ENCODE measurements at regions not wholly inside any gene's neighbourhood (a gene's known extent, or its start where the extent isn't known, plus 50 kb on each side); places are given as distances from the start of the nearest gene placed in this dataset.

- Histone ChIP-seq H2BK5ac (ENCODE audit: low read length) (no peak overlapping the region), H3K79me1 (ENCODE audit: low read length) (no peaks in the 10 kb centered on the region), H4K5ac (ENCODE audit: low read length) (no peak overlapping the region), H3K9ac (ENCODE audit: low read length) (no peak overlapping the region), H3K79me2 (ENCODE audit: control insufficient read depth, insufficient read depth, low read length) (no peaks in the 10 kb centered on the region), H2AK5ac (ENCODE audit: low read length) (no peak overlapping the region), H3K23ac (ENCODE audit: low read length) (no peak overlapping the region), H3K18ac (ENCODE audit: low read length) (no peak overlapping the region), H4K8ac (ENCODE audit: low read depth, low read length) (no peak overlapping the region), H3K4ac (ENCODE audit: low read depth, low read length) (no peak overlapping the region), H3K36me3 (ENCODE audit: control insufficient read depth, insufficient read depth, low read length) (no peaks in the 10 kb centered on the region), H3K4me2 (ENCODE audit: low read length) (no peak overlapping the region), H3K27ac (ENCODE audit: low read depth, low read length) (no peak overlapping the region), H2BK120ac (ENCODE audit: low read depth, low read length) (no peak overlapping the region), H3K4me3 (ENCODE audit: low read length) (no peak overlapping the region), H3K56ac (ENCODE audit: low read length) (no peak overlapping the region), H3K27me3 (ENCODE audit: insufficient read depth, low read length, poor library complexity) (no peaks in the 10 kb centered on the region), H2BK15ac (replicated peaks; ENCODE audit: low read depth) (no peak overlapping the region), H3K4me1 (ENCODE audit: control insufficient read depth, low read depth, low read length) (no peaks in the 10 kb centered on the region)
- WGBS (ENCODE audit: extremely low coverage, insufficient coverage, low lambda C conversion rate): no CpG with 5 or more reads among the region's 4 CpGs
- DNase-seq: no peak
Measured at GRCh38 chr2:34604164-34604563, 1005.1 kb upstream of the FAM98A start.

- no CpG with 5 or more reads among the region's 3 CpGs for WGBS (ENCODE audit: extremely low coverage, insufficient coverage, low lambda C conversion rate)
- no peak overlapping the region for H3K18ac ChIP-seq (ENCODE audit: low read length)
Measured at GRCh38 chr2:34602262-34602661, 1003.2 kb upstream of the FAM98A start.

GRCh38 chr2:34601561-34601960, 1002.5 kb upstream of the FAM98A start:
- Histone ChIP-seq H3K27ac (ENCODE audit: low read depth, low read length) (no peak overlapping the region), H3K23ac (ENCODE audit: low read length) (no peak overlapping the region), H3K27me3 (ENCODE audit: insufficient read depth, low read length, poor library complexity) (no peaks in the 10 kb centered on the region), H3K79me1 (ENCODE audit: low read length) (no peaks in the 10 kb centered on the region), H3K4me2 (ENCODE audit: low read length) (no peak overlapping the region), H3K4ac (ENCODE audit: low read depth, low read length) (no peak overlapping the region), H4K8ac (ENCODE audit: low read depth, low read length) (no peak overlapping the region), H3K4me1 (ENCODE audit: control insufficient read depth, low read depth, low read length) (no peaks in the 10 kb centered on the region), H3K56ac (ENCODE audit: low read length) (no peak overlapping the region), H2AK5ac (ENCODE audit: low read length) (no peak overlapping the region), H2BK120ac (ENCODE audit: low read depth, low read length) (no peak overlapping the region), H3K79me2 (ENCODE audit: control insufficient read depth, insufficient read depth, low read length) (no peaks in the 10 kb centered on the region), H2BK15ac (replicated peaks; ENCODE audit: low read depth) (no peak overlapping the region), H4K5ac (ENCODE audit: low read length) (no peak overlapping the region), H3K36me3 (ENCODE audit: control insufficient read depth, insufficient read depth, low read length) (no peaks in the 10 kb centered on the region), H3K4me3 (ENCODE audit: low read length) (no peak overlapping the region), H2BK5ac (ENCODE audit: low read length) (no peak overlapping the region), H3K9ac (ENCODE audit: low read length) (no peak overlapping the region), H3K18ac (ENCODE audit: low read length) (no peak overlapping the region)
- no CpG with 5 or more reads among the region's 2 CpGs for WGBS (ENCODE audit: extremely low coverage, insufficient coverage, low lambda C conversion rate)
- DNase-seq: no peak

More at GRCh38 chr2:34602262-34602661, 1003.2 kb upstream of the FAM98A start:
- no peak overlapping the region for H3K4me2 ChIP-seq (ENCODE audit: low read length)
- no peak for DNase-seq
- no peaks in the 10 kb centered on the region for H3K4me1 ChIP-seq (ENCODE audit: control insufficient read depth, low read depth, low read length)
- no peak overlapping the region for H2AK5ac ChIP-seq (ENCODE audit: low read length)
- H3K36me3 ChIP-seq (ENCODE audit: control insufficient read depth, insufficient read depth, low read length): no peaks in the 10 kb centered on the region
- H3K9ac ChIP-seq (ENCODE audit: low read length): no peak overlapping the region
- H3K23ac ChIP-seq (ENCODE audit: low read length): no peak overlapping the region
- H3K4me3 ChIP-seq (ENCODE audit: low read length): no peak overlapping the region
- H3K4ac ChIP-seq (ENCODE audit: low read depth, low read length): no peak overlapping the region
- H3K79me2 ChIP-seq (ENCODE audit: control insufficient read depth, insufficient read depth, low read length): no peaks in the 10 kb centered on the region
- H2BK5ac ChIP-seq (ENCODE audit: low read length): no peak overlapping the region
- H3K27me3 ChIP-seq (ENCODE audit: insufficient read depth, low read length, poor library complexity): no peaks in the 10 kb centered on the region
- no peak overlapping the region for H2BK120ac ChIP-seq (ENCODE audit: low read depth, low read length)
- H3K27ac ChIP-seq (ENCODE audit: low read depth, low read length): no peak overlapping the region
- H3K56ac ChIP-seq (ENCODE audit: low read length): no peak overlapping the region
- no peak overlapping the region for H4K5ac ChIP-seq (ENCODE audit: low read length)
- H4K8ac ChIP-seq (ENCODE audit: low read depth, low read length): no peak overlapping the region
- no peak overlapping the region for H2BK15ac ChIP-seq (replicated peaks; ENCODE audit: low read depth)
- H3K79me1 ChIP-seq (ENCODE audit: low read length): no peaks in the 10 kb centered on the region

GRCh38 chr2:34578641-34579040, 979.5 kb upstream of the FAM98A start:
- DNase-seq: peak; percentile 1
- Histone ChIP-seq H3K27ac (ENCODE audit: low read depth, low read length) (no peak overlapping the region), H3K9ac (ENCODE audit: low read length) (no peak overlapping the region), H3K4me3 (ENCODE audit: low read length) (no peak overlapping the region), H3K36me3 (ENCODE audit: control insufficient read depth, insufficient read depth, low read length) (no peaks in the 10 kb centered on the region), H3K4me2 (ENCODE audit: low read length) (no peak overlapping the region), H3K27me3 (ENCODE audit: insufficient read depth, low read length, poor library complexity) (no peaks in the 10 kb centered on the region), H4K8ac (ENCODE audit: low read depth, low read length) (peak overlapping the region; percentile 65), H3K56ac (ENCODE audit: low read length) (no peak overlapping the region), H3K18ac (ENCODE audit: low read length) (no peak overlapping the region), H3K4ac (ENCODE audit: low read depth, low read length) (no peak overlapping the region), H3K23ac (ENCODE audit: low read length) (no peak overlapping the region), H2AK5ac (ENCODE audit: low read length) (no peak overlapping the region), H2BK120ac (ENCODE audit: low read depth, low read length) (peak overlapping the region; percentile 45), H3K79me1 (ENCODE audit: low read length) (no peaks in the 10 kb centered on the region), H2BK5ac (ENCODE audit: low read length) (no peak overlapping the region), H2BK15ac (replicated peaks; ENCODE audit: low read depth) (no peak overlapping the region), H3K79me2 (ENCODE audit: control insufficient read depth, insufficient read depth, low read length) (no peaks in the 10 kb centered on the region), H4K5ac (ENCODE audit: low read length) (no peak overlapping the region), H3K4me1 (ENCODE audit: control insufficient read depth, low read depth, low read length) (no peaks in the 10 kb centered on the region)
- no CpG with 5 or more reads among the region's 2 CpGs for WGBS (ENCODE audit: extremely low coverage, insufficient coverage, low lambda C conversion rate)

- Histone ChIP-seq H3K4ac (ENCODE audit: low read depth, low read length) (peak overlapping the region; percentile 0), H2BK120ac (ENCODE audit: low read depth, low read length) (no peak overlapping the region), H4K8ac (ENCODE audit: low read depth, low read length) (no peak overlapping the region), H3K4me2 (ENCODE audit: low read length) (no peak overlapping the region), H3K9ac (ENCODE audit: low read length) (no peak overlapping the region), H2BK5ac (ENCODE audit: low read length) (no peak overlapping the region), H3K79me2 (ENCODE audit: control insufficient read depth, insufficient read depth, low read length) (no peaks in the 10 kb centered on the region), H3K27me3 (ENCODE audit: insufficient read depth, low read length, poor library complexity) (no peaks in the 10 kb centered on the region), H3K36me3 (ENCODE audit: control insufficient read depth, insufficient read depth, low read length) (no peaks in the 10 kb centered on the region), H2AK5ac (ENCODE audit: low read length) (no peak overlapping the region), H3K56ac (ENCODE audit: low read length) (no peak overlapping the region), H3K4me3 (ENCODE audit: low read length) (no peak overlapping the region), H3K27ac (ENCODE audit: low read depth, low read length) (no peak overlapping the region), H3K79me1 (ENCODE audit: low read length) (no peaks in the 10 kb centered on the region), H3K4me1 (ENCODE audit: control insufficient read depth, low read depth, low read length) (no peaks in the 10 kb centered on the region), H4K5ac (ENCODE audit: low read length) (no peak overlapping the region), H2BK15ac (replicated peaks; ENCODE audit: low read depth) (no peak overlapping the region), H3K18ac (ENCODE audit: low read length) (peak overlapping the region; percentile 3), H3K23ac (ENCODE audit: low read length) (no peak overlapping the region)
- WGBS (ENCODE audit: extremely low coverage, insufficient coverage, low lambda C conversion rate): no CpG with 5 or more reads among the region's 7 CpGs
- DNase-seq: peak; percentile 84
Measured at GRCh38 chr2:34570266-34570872, 971.3 kb upstream of the FAM98A start.

- Histone ChIP-seq H3K9ac (ENCODE audit: low read length) (no peak overlapping the region), H3K36me3 (ENCODE audit: control insufficient read depth, insufficient read depth, low read length) (no peaks in the 10 kb centered on the region), H2AK5ac (ENCODE audit: low read length) (no peak overlapping the region), H4K5ac (ENCODE audit: low read length) (no peak overlapping the region), H2BK120ac (ENCODE audit: low read depth, low read length) (no peak overlapping the region), H4K8ac (ENCODE audit: low read depth, low read length) (no peak overlapping the region), H3K56ac (ENCODE audit: low read length) (no peak overlapping the region), H3K27ac (ENCODE audit: low read depth, low read length) (no peak overlapping the region), H3K4me3 (ENCODE audit: low read length) (no peak overlapping the region), H3K79me1 (ENCODE audit: low read length) (no peaks in the 10 kb centered on the region), H3K23ac (ENCODE audit: low read length) (no peak overlapping the region), H2BK5ac (ENCODE audit: low read length) (no peak overlapping the region), H3K27me3 (ENCODE audit: insufficient read depth, low read length, poor library complexity) (no peaks in the 10 kb centered on the region), H3K79me2 (ENCODE audit: control insufficient read depth, insufficient read depth, low read length) (no peaks in the 10 kb centered on the region), H3K18ac (ENCODE audit: low read length) (no peak overlapping the region), H3K4me1 (ENCODE audit: control insufficient read depth, low read depth, low read length) (no peaks in the 10 kb centered on the region), H2BK15ac (replicated peaks; ENCODE audit: low read depth) (no peak overlapping the region), H3K4me2 (ENCODE audit: low read length) (no peak overlapping the region), H3K4ac (ENCODE audit: low read depth, low read length) (no peak overlapping the region)
- no peak for DNase-seq
- no CpG with 5 or more reads among the region's 7 CpGs for WGBS (ENCODE audit: extremely low coverage, insufficient coverage, low lambda C conversion rate)
Measured at GRCh38 chr2:34567128-34567527, 968.0 kb upstream of the FAM98A start.
